ENCODE measurements at regions not wholly inside any gene's neighbourhood (a gene's known extent, or its start where the extent isn't known, plus 50 kb on each side); places are given as distances from the start of the nearest gene placed in this dataset.

GRCh38 chr16:27700304-27700995, 150.5 kb downstream of the KATNIP start:
- Histone ChIP-seq H3K27me3 (ENCODE audit: control insufficient read depth in 2 of 2, insufficient read depth in 2 of 2, low read length in 2 of 2) (no peaks in the 10 kb centered on the region), H3K9me3 (replicated peaks in 1 of 2; ENCODE audit: control insufficient read depth in 1 of 2, insufficient read depth in 1 of 2, low read length in 2 of 2) (no peaks in the 10 kb centered on the region), H3K9ac (ENCODE audit: insufficient read depth, low read length, poor library complexity, severe bottlenecking) (no peak overlapping the region), H3K27ac (ENCODE audit: low read depth in 1 of 2, low read length in 2 of 2) (no peak overlapping the region), H3K4me2 (replicated peaks; ENCODE audit: extremely low read depth, low read length, poor library complexity, severe bottlenecking) (no peak overlapping the region), H3K4me3 (replicated peaks in 1 of 3; ENCODE audit: low read depth in 2 of 3, low read length in 3 of 3) (no peak overlapping the region), H3K79me2 (ENCODE audit: insufficient read depth, low read length) (no peaks in the 10 kb centered on the region), H4K20me1 (ENCODE audit: insufficient read depth, low read length) (no peaks in the 10 kb centered on the region), H2AFZ (ENCODE audit: insufficient read depth, low read depth, low read length, poor library complexity, severe bottlenecking) (no peak overlapping the region), H3K36me3 (replicated peaks in 1 of 2; ENCODE audit: control insufficient read depth in 1 of 2, insufficient read depth in 2 of 2, low read length in 2 of 2) (peaks cover 2 to 44% of the 10 kb centered on the region in 2 donors), H3K4me1 (ENCODE audit: control insufficient read depth in 1 of 2, insufficient read depth in 2 of 2, low read length in 2 of 2) (no peaks in the 10 kb centered on the region)
- TF ChIP-seq, protein P1, sequence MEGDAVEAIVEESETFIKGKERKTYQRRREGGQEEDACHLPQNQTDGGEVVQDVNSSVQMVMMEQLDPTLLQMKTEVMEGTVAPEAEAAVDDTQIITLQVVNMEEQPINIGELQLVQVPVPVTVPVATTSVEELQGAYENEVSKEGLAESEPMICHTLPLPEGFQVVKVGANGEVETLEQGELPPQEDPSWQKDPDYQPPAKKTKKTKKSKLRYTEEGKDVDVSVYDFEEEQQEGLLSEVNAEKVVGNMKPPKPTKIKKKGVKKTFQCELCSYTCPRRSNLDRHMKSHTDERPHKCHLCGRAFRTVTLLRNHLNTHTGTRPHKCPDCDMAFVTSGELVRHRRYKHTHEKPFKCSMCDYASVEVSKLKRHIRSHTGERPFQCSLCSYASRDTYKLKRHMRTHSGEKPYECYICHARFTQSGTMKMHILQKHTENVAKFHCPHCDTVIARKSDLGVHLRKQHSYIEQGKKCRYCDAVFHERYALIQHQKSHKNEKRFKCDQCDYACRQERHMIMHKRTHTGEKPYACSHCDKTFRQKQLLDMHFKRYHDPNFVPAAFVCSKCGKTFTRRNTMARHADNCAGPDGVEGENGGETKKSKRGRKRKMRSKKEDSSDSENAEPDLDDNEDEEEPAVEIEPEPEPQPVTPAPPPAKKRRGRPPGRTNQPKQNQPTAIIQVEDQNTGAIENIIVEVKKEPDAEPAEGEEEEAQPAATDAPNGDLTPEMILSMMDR (IDR thresholded peaks at IDR 0.05) = no peak
- intact Hi-C loops (cut with micrococcal nuclease) = no loop called here
- Mint-ChIP-seq H3K4me1 (no peaks in the 10 kb centered on the region), H3K4me3 (no peak overlapping the region), H3K27me3 (ENCODE audit: low read depth in 3 of 3) (no peaks in the 10 kb centered on the region), H3K27ac (no peak overlapping the region), H3K9me3 (peaks cover 0 to 4% (median 0%) of the 10 kb centered on the region in 7 donors), H3K36me3 (peaks cover 44 to 45% of the 10 kb centered on the region in 2 donors)
- WGBS (ENCODE audit: insufficient coverage) = 93% methylated on average over 9 of the region's 10 CpGs
- DNase-seq = no peak

DNA sequence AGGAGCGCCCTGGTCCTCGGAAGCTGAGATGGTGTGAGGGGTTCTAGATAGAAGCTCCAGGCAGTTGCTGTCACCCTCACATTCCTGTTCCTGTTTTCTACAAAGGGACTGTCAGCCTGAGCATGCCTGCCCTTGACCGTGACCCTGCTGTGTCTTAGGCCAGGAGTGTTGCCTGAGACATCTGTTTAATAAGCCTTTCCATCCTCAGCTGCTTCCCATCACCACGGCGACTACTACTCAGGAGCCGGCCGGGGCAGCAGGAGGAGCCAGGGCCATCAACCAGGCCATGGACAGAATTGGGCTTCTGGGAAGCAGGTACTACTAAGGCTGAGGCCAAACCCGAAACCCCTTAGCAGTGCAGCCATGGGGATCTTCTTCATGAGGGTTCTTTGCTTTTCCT, 151.4 kb downstream of the KATNIP start:
- Histone ChIP-seq H4K20me1 (ENCODE audit: insufficient read depth, low read length) (no peaks in the 10 kb centered on the region), H3K4me2 (replicated peaks; ENCODE audit: extremely low read depth, low read length, poor library complexity, severe bottlenecking) (no peak overlapping the region), H3K4me1 (ENCODE audit: control insufficient read depth in 1 of 2, insufficient read depth in 2 of 2, low read length in 2 of 2) (no peaks in the 10 kb centered on the region), H2AFZ (ENCODE audit: insufficient read depth, low read depth, low read length, poor library complexity, severe bottlenecking) (no peak overlapping the region), H3K27ac (ENCODE audit: low read depth in 1 of 2, low read length in 2 of 2) (no peak overlapping the region), H3K36me3 (replicated peaks in 1 of 2; ENCODE audit: control insufficient read depth in 1 of 2, insufficient read depth in 2 of 2, low read length in 2 of 2) (peaks cover 2 to 50% of the 10 kb centered on the region in 2 donors), H3K9me3 (replicated peaks in 1 of 2; ENCODE audit: control insufficient read depth in 1 of 2, insufficient read depth in 1 of 2, low read length in 2 of 2) (no peaks in the 10 kb centered on the region), H3K79me2 (ENCODE audit: insufficient read depth, low read length) (no peaks in the 10 kb centered on the region), H3K27me3 (ENCODE audit: control insufficient read depth in 2 of 2, insufficient read depth in 2 of 2, low read length in 2 of 2) (no peaks in the 10 kb centered on the region), H3K4me3 (replicated peaks in 1 of 3; ENCODE audit: low read depth in 2 of 3, low read length in 3 of 3) (no peak overlapping the region), H3K9ac (ENCODE audit: insufficient read depth, low read length, poor library complexity, severe bottlenecking) (no peak overlapping the region)
- no peak for DNase-seq
- WGBS (ENCODE audit: insufficient coverage) = 96% methylated on average over 6 of the region's 8 CpGs
- no peaks in the 10 kb centered on the region for H3K4me1 Mint-ChIP-seq
- H3K9me3 Mint-ChIP-seq = peaks cover 0 to 2% (median 0%) of the 10 kb centered on the region in 7 donors
- H3K27ac Mint-ChIP-seq = no peak overlapping the region
- H3K4me3 Mint-ChIP-seq = no peak overlapping the region
- H3K27me3 Mint-ChIP-seq (ENCODE audit: low read depth in 3 of 3) = no peaks in the 10 kb centered on the region
- TF ChIP-seq, protein P1 (IDR thresholded peaks at IDR 0.05) = no peak
- intact Hi-C loops (cut with micrococcal nuclease) = no loop called here
- H3K36me3 Mint-ChIP-seq = peaks cover 43 to 51% of the 10 kb centered on the region in 2 donors

All from CD14-positive monocyte (primary cell).